Inferior parietal cortex (tissue), 1 donor: ENCODE measurements at regions not wholly inside any gene's neighbourhood (a gene's known extent, or its start where the extent isn't known, plus 50 kb on each side); places are given as distances from the start of the nearest gene placed in this dataset.
A peak's percentile ranks its signal among the peaks of the same experiment; 100 is the strongest.

ENCODE experiments used
- DNase-seq: peaks from one replicate; pipeline ENCODE4 v3.0.0-alpha.2; 2016; ENCODE audit errors: extremely low spot score

DNA sequence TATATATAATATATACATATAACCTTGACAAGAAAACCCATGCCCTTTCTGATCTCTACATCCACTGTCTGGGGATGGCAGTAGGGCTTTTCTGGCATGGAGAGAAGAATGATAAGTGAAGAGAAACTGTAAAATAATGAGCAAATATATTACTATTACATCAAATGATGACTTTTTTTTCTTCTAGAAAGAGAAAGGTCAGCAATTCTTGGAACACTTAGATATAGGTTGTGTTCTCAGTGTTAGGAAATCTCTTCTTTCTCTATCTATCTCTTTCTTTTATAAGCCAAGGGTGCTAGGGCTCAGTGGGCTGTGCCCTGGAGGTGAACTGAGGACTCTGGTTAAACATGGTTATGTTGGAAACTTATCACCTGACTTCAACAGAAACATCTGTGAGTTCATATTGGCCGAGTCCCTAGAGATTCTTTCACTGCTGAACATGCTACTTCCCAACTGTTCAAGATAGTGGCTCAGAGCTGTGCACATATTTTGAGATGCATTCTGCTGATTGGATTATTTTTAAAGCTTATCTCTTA, 265.1 kb downstream of the GBA3 start:
- DNase-seq = no peak

DNA sequence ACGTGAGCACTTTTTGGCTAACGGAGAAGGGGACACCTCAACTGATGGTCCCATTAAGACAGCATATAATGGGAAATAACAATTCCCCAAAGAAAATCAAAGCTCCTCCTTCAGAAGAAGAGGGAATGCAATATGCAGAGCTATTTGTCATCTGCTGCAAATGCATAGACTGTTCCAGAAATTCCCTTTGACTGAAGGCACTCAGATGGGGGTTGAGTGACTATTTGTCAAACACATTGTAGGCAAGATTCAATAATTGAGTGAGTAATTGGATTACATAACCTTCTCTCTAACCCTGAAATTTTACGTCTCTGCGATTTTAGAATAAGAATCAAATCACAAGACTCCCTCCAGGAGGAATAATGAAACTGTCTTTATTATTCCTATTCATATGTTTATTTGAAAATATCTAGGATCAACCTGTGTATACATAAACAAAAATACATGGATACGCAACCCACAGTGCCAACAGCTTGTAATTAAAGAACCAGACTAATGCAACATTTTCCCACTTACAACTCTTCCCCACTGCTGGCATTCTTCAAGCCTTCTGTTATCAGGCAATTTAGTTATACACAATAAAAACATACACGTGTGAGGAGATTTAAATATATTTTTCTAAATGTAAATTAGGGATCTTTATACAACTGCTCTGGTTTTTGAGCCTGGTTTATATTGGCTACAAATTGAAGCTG, 256.6 kb downstream of the GBA3 start:
- DNase-seq = no peak

DNA sequence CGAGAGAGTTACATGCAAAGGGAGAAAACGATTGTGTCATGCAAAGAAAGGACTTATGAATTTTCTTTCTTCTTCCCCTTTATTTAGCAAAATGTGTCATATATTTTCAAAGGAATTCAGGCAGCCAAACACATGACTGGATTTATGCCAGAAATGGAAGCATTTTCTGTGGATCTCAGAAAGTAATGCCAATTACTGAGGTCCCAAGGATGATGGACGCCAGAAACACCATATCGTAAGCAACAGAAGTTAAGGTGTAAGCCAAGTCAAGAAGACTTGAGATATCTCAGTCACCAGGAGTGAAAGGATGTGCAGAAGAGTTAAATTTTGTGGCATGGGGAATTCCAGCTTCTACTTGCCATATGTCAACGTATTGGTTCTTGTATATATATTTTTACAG, 255.1 kb downstream of the GBA3 start:
- DNase-seq = no peak

DNA sequence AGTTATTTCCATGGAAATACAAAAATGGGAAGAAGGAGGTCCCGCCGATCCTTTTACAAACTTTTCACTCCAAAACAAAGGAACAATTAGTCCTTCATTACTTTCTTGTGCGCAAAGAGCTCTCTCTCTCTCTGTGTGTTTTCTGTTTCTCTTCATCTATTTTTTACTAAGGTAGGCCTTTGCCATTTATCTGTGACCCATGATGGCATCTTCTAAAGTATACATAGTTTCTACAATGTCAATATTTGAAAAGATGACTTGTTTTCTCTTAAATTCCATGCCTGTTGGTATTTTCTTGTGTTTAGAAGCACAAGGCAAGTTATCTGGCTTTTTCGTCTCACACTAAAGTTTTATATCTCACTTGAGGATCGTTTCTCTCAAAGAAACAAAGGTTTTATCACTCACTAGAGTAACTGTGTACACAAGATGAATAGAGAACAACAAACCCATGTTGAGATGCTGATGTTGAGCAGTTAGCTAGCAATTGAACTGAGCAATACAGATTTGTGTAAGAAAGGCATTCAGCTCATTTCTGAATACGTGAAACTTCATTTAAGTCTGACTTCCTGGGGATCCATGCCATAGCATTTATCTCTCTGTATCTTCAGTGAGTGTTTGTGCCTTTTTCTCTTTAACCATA, 250.3 kb downstream of the GBA3 start:
- DNase-seq = no peak

DNA sequence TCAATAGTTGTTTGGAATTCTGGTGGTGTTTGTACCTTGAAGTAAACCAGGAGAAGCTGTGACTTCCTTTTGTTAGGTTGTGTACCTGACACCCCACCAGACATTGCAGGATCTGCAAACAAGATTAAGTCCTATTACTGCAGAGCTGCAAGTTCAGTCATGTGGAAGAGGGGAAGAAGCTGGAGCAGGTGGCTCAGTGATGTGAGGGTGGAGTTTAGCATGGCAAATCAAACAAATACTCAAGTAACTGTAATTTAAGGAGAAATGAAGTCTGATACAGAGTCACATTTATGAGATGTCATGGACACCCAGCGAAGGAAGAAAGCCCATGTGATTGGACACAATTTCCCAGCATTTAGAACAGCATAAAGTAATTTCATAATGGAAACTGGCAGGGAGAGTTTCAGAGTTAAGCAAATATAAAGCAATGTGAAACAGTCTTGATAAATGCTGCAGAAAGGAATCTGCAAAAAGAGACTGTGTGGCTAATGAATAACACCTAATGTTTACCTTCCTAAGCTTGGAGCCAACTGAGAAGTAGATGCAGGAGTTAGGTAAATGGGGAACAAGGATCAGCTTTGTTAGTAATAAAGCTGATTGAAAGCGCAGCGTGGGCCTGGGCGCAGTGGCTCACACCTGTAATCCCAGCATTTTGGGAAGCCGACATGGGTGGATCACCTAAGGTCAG, 249.1 kb downstream of the GBA3 start:
- no peak for DNase-seq

DNA sequence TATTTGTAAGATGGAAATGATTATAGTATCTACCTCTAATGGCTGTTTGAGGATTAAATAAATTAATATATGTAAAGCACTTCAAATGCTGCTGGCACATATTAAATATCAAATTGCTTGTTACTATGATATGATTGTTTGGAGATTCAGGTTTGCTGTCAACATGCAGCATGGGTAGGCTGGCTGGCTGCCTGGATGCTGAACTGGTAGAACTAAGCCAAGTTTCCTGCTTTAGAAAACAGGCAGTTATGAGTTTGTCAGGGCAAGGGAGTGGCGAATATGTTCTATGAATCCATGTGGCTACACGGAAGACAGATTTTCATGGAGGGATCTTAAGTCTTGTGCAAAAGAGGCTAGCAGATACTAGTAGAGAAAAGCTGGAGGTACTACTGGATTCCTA, 239.6 kb downstream of the GBA3 start:
- DNase-seq = no peak

DNA sequence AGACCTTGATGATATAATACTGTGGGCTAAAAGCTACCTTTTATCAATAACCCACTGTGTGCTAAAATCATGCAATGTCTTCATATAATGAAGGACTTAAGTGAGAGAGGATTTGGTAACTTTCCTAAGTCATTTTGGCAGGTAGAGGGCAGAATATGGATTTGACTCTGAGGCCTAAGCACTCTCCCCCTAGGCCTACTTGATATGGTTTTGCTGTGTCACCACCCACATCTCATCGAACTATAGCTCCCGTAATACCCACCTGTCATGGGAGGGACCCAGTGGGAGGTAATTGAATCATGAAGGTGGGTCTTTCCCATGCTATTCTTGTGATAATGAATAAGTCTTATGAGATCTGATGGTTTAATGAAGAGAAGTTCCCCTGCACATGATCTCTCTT, 229.7 kb downstream of the GBA3 start:
- DNase-seq = no peak

DNA sequence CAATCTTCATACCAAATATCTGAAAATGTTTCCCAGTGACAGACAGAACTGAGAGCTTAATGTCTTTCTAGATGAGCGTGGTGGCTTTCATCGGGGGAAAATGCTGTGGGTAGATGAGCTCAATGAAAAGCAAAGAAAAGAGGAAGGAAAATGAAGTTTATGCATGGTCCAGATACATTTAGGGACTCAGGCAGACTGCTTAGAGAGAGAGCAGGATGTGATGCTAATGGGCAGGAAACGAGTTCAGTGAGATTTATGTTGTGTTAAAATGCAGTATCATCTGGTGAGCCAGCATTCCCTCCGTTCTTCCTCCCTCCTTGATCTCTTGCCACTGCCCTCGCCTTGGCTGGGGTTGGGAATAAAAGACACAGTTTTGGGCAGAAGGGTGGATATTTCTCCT, 229.2 kb downstream of the GBA3 start:
- no peak for DNase-seq

DNA sequence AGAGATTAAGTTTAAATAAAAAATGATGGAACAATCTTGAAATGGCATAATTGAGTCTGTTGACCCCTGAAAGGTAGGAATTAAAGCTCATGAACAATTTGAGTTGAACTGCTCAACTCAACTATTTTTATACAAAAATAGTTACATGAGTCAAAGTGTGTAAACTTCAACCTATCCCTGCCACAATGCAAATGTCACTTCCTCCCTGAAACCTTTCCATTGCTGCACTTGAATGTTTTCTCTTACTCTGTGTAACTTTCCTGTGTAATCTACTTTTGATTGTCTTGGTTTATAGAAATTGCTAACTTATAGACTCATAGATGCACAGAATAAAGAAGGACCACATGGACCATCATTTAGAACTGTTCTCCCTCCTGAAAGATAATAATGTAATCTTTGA, 218.5 kb downstream of the GBA3 start:
- DNase-seq = no peak

DNA sequence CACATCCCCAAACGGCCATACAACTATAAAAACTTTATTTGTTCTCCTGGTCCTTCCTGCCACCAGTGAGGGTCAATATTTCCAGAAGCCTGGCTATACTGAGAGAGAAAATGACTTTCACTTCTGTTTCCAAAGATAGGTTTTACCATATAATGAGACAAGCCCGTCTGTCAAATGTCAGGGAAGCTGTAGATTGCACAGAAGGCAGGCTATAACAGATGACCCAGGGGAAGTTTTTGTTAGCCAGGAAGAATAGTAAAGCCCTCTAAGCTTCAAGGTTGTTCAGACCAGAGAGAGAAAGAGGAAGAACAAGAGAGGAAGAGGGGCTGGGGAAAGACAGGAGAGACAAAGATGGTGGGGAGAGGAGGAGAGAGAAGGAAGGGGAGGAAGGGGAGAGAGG, 217.5 kb downstream of the GBA3 start:
- DNase-seq = no peak

DNA sequence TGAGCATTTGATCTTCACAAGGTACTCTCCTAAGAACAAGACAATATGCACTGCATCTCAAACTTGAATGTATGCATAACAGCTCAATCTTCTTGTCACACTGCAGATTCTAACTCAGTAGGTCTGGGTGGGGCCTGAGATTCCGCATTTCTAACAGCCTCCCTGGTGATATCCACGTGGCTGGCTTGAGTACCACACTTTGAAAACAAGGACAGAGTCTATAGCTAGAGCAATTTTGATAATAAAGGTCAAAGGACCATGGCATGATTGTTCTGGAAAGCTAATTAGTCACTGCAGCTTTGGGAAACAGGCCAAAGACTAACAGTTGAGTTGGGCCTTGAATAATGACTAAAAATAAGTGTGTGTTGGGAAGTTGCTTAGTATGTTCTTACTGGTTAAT, 213.3 kb downstream of the GBA3 start:
- no peak for DNase-seq

DNA sequence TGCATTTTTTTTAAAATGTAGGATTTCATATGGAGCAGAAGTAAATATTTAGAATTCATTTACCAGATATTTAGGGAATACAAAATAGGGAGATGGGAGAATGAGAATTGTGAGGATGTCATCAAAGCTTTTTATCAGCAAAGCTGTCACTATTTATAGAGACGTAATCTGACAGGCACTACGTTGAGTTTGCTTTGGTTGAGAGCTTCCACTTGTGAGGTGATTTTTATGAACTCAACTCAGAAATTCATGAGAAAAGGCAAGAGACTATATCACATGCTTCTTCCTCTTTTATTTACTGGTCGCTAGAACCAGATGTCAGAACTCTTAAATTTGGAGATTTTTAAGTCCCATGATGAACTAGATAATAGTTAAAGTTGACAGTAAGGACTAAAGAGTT, 211.2 kb downstream of the GBA3 start:
- no peak for DNase-seq

DNA sequence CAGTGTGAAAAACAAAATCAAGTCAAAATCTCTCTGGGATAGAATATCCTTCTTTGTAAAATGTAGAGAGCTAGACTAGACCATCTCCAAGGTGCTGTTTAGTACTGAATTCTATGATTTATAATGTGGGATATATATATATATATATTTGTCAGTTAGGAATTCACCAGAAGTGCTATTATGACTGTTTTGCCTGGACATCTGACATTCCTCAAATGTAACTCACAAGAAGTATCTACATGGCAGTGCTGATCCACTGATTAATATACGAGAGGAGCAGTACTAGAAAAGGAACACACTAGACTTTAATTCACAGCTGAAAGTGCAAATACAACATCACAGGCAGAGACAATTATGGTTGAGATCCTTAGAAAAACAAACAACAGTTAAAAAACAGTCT, 208.9 kb downstream of the GBA3 start:
- DNase-seq = no peak

DNA sequence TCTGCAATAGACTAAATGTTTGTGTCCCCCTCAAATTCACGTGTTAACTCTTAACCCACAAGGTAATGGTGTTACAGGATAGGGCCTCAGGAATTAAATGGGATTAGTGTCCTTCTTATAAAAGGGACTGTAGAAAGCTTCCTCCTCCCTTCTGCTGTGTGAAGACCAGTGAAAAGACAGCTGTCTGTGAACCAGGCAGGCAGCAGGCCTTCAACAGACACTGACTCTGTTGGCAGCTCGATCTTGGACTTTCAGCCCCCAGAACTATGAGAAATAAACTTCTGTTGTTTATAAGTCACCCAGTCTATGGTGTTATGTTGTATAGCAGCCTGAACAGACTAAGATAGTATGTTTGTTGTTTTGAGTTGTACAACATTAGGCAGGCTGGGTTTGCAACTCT, 208.1 kb downstream of the GBA3 start:
- no peak for DNase-seq

DNA sequence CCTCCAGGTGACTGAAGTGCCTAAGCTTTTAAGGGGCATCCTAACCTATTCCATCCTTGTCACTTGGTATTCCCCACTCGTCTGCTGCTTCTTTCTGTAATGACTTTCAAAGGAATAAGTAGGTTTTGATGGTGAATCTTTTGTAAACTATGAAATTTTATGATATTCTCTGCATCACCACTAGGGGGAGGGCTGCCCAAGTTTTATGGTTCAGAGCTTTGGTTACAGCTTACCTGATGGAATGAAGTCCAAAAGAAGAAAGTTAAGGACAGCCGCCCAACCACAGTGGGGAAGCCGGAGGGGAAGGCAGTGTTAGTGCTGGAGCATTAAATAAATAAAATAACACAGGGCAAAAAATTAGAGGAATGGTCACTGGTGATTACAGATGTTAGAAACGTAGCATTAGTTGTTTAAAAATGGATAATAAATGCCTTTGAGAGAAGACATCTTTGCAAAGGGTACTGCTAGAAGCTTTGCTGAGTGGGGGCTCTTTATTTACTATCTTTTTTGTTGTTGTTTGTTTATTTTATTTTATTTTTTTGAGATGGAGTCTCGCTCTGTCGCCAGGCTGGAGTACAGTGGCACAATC, 204.9 kb downstream of the GBA3 start:
- peak; percentile 58 for DNase-seq

DNA sequence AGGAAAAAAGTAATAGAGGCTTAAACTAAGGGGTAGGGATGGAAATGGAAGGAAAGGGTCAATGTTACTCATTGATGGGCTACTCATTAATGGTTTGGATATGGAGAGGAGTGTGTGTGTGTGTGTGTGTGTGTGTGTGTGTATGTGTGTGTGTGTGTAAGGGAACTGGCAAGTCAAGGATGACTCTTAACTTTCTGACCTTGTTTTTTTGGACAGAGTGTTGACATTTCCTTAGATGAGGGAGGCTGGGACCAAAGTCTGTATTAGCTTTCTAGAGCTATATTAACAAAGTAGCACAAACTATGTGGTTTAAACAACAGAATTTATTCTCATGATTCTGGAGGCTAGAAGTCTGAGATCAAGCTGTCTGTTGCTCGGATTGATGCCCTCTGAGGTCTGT, 202.7 kb downstream of the GBA3 start:
- DNase-seq = no peak

DNA sequence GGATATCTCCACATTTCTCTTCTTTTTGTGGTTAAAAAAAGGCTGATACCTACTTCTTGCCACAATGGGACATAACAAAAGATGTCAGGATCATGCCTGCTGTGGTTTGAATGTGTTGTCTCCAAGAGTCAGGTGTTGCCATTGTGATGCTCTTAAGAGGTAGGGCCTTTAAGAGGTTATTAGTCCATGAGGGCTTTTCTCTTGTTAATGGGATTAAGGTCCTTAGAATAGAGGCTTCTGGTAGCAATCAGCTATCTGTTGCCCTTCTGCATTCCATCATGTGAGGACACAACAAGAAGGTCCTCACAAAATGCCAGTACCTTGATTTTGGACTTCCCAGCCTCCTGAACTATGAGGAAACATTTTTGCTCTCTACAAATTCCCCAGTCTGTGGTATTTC, 191.4 kb downstream of the GBA3 start:
- no peak for DNase-seq

DNA sequence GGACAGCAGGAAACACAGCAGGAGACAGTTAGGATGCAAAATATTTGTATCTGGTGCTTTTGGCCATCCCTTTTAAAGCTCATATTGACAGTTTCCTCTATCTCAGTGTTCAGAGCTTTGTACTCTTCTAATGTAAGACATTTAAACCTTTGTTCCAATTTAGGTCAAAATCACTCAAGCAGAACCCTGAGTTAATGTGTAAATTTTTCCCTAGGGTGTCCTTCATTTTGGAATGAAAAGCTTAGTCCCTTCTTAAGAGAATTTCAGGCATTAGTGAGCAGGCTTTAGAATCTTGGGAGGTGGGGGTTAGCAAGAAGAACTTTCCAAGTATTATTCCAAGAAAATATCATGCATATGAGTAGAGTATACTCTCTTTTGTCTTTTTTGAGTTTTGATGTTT, 188.7 kb downstream of the GBA3 start:
- DNase-seq = no peak

DNA sequence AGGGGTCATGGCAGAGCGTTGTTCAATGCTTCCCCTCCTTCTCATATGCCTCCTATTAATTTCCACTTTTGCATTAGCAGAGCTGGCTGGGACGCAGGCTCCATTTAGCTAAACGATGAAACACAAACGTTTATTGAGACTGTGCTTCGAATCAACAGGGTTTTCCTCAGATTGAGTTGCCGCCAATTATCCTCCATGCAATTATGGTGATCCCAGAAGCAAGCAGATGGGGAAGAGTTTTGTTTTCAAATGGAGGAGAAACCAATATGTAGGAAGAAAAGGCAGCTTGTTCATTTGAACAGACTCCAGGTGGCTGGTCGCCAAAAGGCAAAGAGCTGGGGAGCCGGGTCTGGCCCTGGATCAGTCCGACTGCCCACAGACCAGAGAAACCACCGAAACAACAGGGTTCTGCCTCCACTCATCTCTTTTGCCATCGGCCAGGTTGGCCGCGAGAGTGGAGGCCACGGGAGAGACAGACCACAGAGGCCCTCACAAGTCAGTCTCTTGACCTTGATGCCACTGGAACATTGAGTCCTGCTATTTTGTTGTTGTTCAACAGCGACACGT, 184.8 kb downstream of the GBA3 start:
- DNase-seq = no peak

DNA sequence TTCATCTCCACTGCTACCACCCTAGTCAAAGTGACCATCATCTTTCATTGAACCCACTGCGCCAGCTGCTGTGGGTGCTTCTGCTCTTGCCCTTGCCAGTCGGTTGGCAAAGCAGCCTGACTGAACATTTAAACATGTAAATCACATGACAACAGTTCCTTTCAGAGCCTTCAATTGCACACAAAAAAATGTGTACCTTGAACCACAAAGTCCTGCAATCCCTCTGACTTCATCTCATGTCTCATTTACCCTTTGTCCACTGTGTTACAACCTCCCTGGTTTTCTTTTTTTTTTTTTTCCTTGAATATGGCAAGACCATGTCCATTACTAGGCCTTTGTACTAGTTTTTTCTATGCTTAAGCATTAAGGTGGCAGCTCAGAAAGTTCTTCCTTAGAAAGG, 183.5 kb downstream of the GBA3 start:
- DNase-seq = no peak

DNA sequence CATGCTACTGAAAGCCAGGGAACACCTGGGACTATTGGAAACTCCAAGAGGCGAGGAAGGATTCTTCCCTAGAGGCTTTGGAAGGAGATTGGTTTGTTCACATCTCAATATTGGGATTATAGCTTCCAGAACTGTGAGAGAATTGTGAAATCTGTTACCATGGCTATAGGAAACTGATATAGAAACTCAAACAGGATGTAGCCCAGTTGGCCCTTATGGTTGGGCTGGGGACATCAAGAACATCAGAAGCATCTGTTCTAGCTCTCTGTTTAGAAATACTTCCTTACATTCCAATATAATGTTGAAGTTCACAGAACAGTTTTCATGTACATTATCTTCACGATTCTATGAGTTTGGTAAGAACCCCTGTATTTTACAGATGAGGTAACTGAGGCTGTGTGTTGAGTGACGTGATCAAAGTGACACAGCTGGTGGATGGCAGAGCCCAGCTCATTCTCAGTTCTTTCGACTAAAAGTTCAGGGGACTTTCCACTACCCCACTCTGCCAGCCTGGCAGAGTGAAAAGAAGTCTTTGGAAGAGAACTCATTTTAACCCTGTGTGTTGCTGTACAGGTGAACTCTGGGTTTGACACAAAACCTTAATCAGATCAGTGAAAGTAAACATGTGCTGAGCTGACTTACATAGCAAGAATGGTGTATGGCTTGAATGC, 183.0 kb downstream of the GBA3 start:
- no peak for DNase-seq
